ENCODE measurements at regions not wholly inside any gene's neighbourhood (a gene's known extent, or its start where the extent isn't known, plus 50 kb on each side); places are given as distances from the start of the nearest gene placed in this dataset.

GRCh38 chr4:127145006-127145540, 487.7 kb upstream of the INTU start:
- H3K36me3 ChIP-seq (replicated peaks in 1 of 2; ENCODE audit: control extremely low read depth in 1 of 2, control insufficient read depth in 1 of 2, extremely low read depth in 1 of 2, insufficient read depth in 2 of 2, low read length in 1 of 2), result no peaks in the 10 kb centered on the region
- no peaks in the 10 kb centered on the region for H3K79me2 ChIP-seq (ENCODE audit: control insufficient read depth, insufficient read depth, low read length)
- ChIA-PET POLR2A (no interaction called here), CTCF (no interaction called here)
- intact Hi-C loops (cut with micrococcal nuclease), result no loop called here
- peaks cover 0 to 7% (median 0%) of the 10 kb centered on the region in 3 donors for H3K9me3 ChIP-seq (ENCODE audit: control extremely low read depth in 1 of 3, control insufficient read depth in 2 of 3, insufficient read depth in 1 of 3, low read length in 2 of 3)
- Mint-ChIP-seq H3K9me3 (ENCODE audit: insufficient read depth) (peaks cover 2% of the 10 kb centered on the region), H3K27ac (no peak overlapping the region), H3K27me3 (no peaks in the 10 kb centered on the region), H3K4me1 (no peaks in the 10 kb centered on the region), H3K4me3 (no peak overlapping the region)
- TF ChIP-seq CTCF (IDR thresholded peaks at IDR 0.05) (no peak), EZH2 (IDR thresholded peaks at IDR 0.05; ENCODE audit: borderline replicate concordance, insufficient read depth, low read depth, low read length, poor library complexity, severe bottlenecking) (no peak)
- H3K4me3 ChIP-seq (ENCODE audit: control extremely low read depth in 1 of 5, extremely low read depth in 1 of 5, insufficient read depth in 1 of 5, low read depth in 2 of 5, low read length in 4 of 5), result no peak overlapping the region
- 89% methylated on average over 3 of the region's 5 CpGs for WGBS (ENCODE audit: insufficient coverage)
- H3K27ac ChIP-seq (ENCODE audit: low read length in 2 of 2), result no peak overlapping the region
- H4K20me1 ChIP-seq (ENCODE audit: control insufficient read depth, insufficient read depth, low read length, poor library complexity, severe bottlenecking), result no peaks in the 10 kb centered on the region
- no peak for ATAC-seq (ENCODE audit: low read depth)
- no peaks in the 10 kb centered on the region for H3K4me1 ChIP-seq (ENCODE audit: control insufficient read depth in 2 of 2, insufficient read depth in 2 of 2, low read length in 2 of 2)
- H3K9ac ChIP-seq (ENCODE audit: low read length), result no peak overlapping the region
- no peak for DNase-seq
- H3K27me3 ChIP-seq (replicated peaks in 1 of 4; ENCODE audit: control extremely low read depth in 1 of 4, control insufficient read depth in 3 of 4, insufficient read depth in 4 of 4, low read length in 3 of 4), result no peaks in the 10 kb centered on the region
- no peak overlapping the region for H2AFZ ChIP-seq (ENCODE audit: insufficient read depth, low read depth, low read length, poor library complexity, severe bottlenecking)
- no peak overlapping the region for H3K4me2 ChIP-seq (replicated peaks; ENCODE audit: low read depth, low read length, poor library complexity, severe bottlenecking)

- ChIA-PET CTCF (no interaction called here), POLR2A (no interaction called here)
- H3K4me1 Mint-ChIP-seq, result no peaks in the 10 kb centered on the region
- no peak overlapping the region for H3K27ac Mint-ChIP-seq
- no peaks in the 10 kb centered on the region for H3K27me3 ChIP-seq (replicated peaks in 1 of 4; ENCODE audit: control extremely low read depth in 1 of 4, control insufficient read depth in 3 of 4, insufficient read depth in 4 of 4, low read length in 3 of 4)
- H2AFZ ChIP-seq (ENCODE audit: insufficient read depth, low read depth, low read length, poor library complexity, severe bottlenecking), result no peak overlapping the region
- no peak overlapping the region for H3K4me2 ChIP-seq (replicated peaks; ENCODE audit: low read depth, low read length, poor library complexity, severe bottlenecking)
- no peak for TF ChIP-seq EZH2 (IDR thresholded peaks at IDR 0.05; ENCODE audit: borderline replicate concordance, insufficient read depth, low read depth, low read length, poor library complexity, severe bottlenecking)
- TF ChIP-seq CTCF (IDR thresholded peaks at IDR 0.05), result no peak
- no peaks in the 10 kb centered on the region for H3K36me3 ChIP-seq (replicated peaks in 1 of 2; ENCODE audit: control extremely low read depth in 1 of 2, control insufficient read depth in 1 of 2, extremely low read depth in 1 of 2, insufficient read depth in 2 of 2, low read length in 1 of 2)
- no peak for DNase-seq
- intact Hi-C loops (cut with micrococcal nuclease), result no loop called here
- H3K9me3 ChIP-seq (ENCODE audit: control extremely low read depth in 1 of 3, control insufficient read depth in 2 of 3, insufficient read depth in 1 of 3, low read length in 2 of 3), result peaks cover 0 to 3% (median 0%) of the 10 kb centered on the region in 3 donors
- H3K4me3 Mint-ChIP-seq, result no peak overlapping the region
- no peaks in the 10 kb centered on the region for H3K79me2 ChIP-seq (ENCODE audit: control insufficient read depth, insufficient read depth, low read length)
- no peak overlapping the region for H3K9ac ChIP-seq (ENCODE audit: low read length)
- H4K20me1 ChIP-seq (ENCODE audit: control insufficient read depth, insufficient read depth, low read length, poor library complexity, severe bottlenecking), result no peaks in the 10 kb centered on the region
- H3K9me3 Mint-ChIP-seq (ENCODE audit: insufficient read depth), result peaks cover 5% of the 10 kb centered on the region
- H3K27me3 Mint-ChIP-seq, result no peaks in the 10 kb centered on the region
- ATAC-seq (ENCODE audit: low read depth), result no peak
- H3K4me3 ChIP-seq (ENCODE audit: control extremely low read depth in 1 of 5, extremely low read depth in 1 of 5, insufficient read depth in 1 of 5, low read depth in 2 of 5, low read length in 4 of 5), result no peak overlapping the region
- no peak overlapping the region for H3K27ac ChIP-seq (ENCODE audit: low read length in 2 of 2)
- no peaks in the 10 kb centered on the region for H3K4me1 ChIP-seq (ENCODE audit: control insufficient read depth in 2 of 2, insufficient read depth in 2 of 2, low read length in 2 of 2)
These were observed 484.6 kb upstream of the INTU start for GRCh38 chr4:127148165-127148564.

All from B cell (primary cell).